OCI-LY3 (cell line): ENCODE measurements at regions not wholly inside any gene's neighbourhood (a gene's known extent, or its start where the extent isn't known, plus 50 kb on each side); places are given as distances from the start of the nearest gene placed in this dataset.

Experiments
- CTCF ChIP-seq: fragments of 200-600, 300-600 bp; sonication (generic); IDR thresholded peaks from 2 replicates; pipeline ENCODE4 v1.5.1; 2014; ENCODE audit warnings: antibody characterized with exemption, low read length, low read depth
- EZH2phosphoT487 ChIP-seq: fragments of 200-600 bp; shearing (Covaris generic); IDR thresholded peaks from 2 replicates; pipeline ENCODE4 v1.6.1; 2018; ENCODE audit warnings: antibody characterized with exemption, mixed run types, low read depth

GRCh38 chr5:12488161-12488560 lies 583.9 kb upstream of the CTNND2 start:
- no peak for TF ChIP-seq CTCF
- no peak for TF ChIP-seq EZH2phosphoT487
